ENCODE measurements at regions not wholly inside any gene's neighbourhood (a gene's known extent, or its start where the extent isn't known, plus 50 kb on each side); places are given as distances from the start of the nearest gene placed in this dataset.
A peak's percentile ranks its signal among the peaks of the same experiment; 100 is the strongest.

GRCh38 chr1:93815366-93816110, 63.5 kb downstream of the DNTTIP2 start:
- DNase-seq (ENCODE audit: low read depth): no peak

GRCh38 chr1:93814795-93815340, 64.1 kb downstream of the DNTTIP2 start:
- DNase-seq (ENCODE audit: low read depth): no peak

GRCh38 chr1:93814059-93814794, 64.8 kb downstream of the DNTTIP2 start:
- DNase-seq (ENCODE audit: low read depth): peak; percentile 93

- no peak for DNase-seq (ENCODE audit: low read depth)
Measured at GRCh38 chr1:93813076-93813475, 65.9 kb downstream of the DNTTIP2 start.

GRCh38 chr1:93811326-93812065, 67.5 kb downstream of the DNTTIP2 start:
- no peak for DNase-seq (ENCODE audit: low read depth)

- DNase-seq (ENCODE audit: low read depth): no peak
Measured at GRCh38 chr1:93810316-93810715, 68.7 kb downstream of the DNTTIP2 start.

- no peak for DNase-seq (ENCODE audit: low read depth)
Measured at GRCh38 chr1:93808871-93809270, 70.1 kb downstream of the DNTTIP2 start.

GRCh38 chr1:93807311-93807930, 71.6 kb downstream of the DNTTIP2 start:
- no peak for DNase-seq (ENCODE audit: low read depth)

- no peak for DNase-seq (ENCODE audit: low read depth)
Measured at GRCh38 chr1:93805027-93805610, 73.9 kb downstream of the DNTTIP2 start.

GRCh38 chr1:93804412-93804811, 74.6 kb downstream of the DNTTIP2 start:
- no peak for DNase-seq (ENCODE audit: low read depth)

- DNase-seq (ENCODE audit: low read depth): no peak
Measured at GRCh38 chr1:93801471-93801870, 77.5 kb downstream of the DNTTIP2 start.

- DNase-seq (ENCODE audit: low read depth): no peak
Measured at GRCh38 chr1:93800856-93801255, 78.2 kb downstream of the DNTTIP2 start.

GRCh38 chr1:93798291-93798690, 80.7 kb downstream of the DNTTIP2 start:
- peak; percentile 79 for DNase-seq (ENCODE audit: low read depth)

GRCh38 chr1:93784538-93784937, 94.5 kb downstream of the DNTTIP2 start:
- DNase-seq (ENCODE audit: low read depth): no peak

- no peak for DNase-seq (ENCODE audit: low read depth)
Measured at GRCh38 chr1:93783876-93784275, 95.1 kb downstream of the DNTTIP2 start.

- DNase-seq (ENCODE audit: low read depth): peak; percentile 18
Measured at GRCh38 chr1:93779540-93780165, 98.0 kb upstream of the BCAR3 start.

- DNase-seq (ENCODE audit: low read depth): no peak
Measured at GRCh38 chr1:93778457-93778856, 96.8 kb upstream of the BCAR3 start.

GRCh38 chr1:93777255-93777654, 95.6 kb upstream of the BCAR3 start:
- no peak for DNase-seq (ENCODE audit: low read depth)

GRCh38 chr1:93776728-93777127, 95.1 kb upstream of the BCAR3 start:
- DNase-seq (ENCODE audit: low read depth): no peak

- DNase-seq (ENCODE audit: low read depth): no peak
Measured at GRCh38 chr1:93775224-93775623, 93.6 kb upstream of the BCAR3 start.
